IMR-90 (cell line): ENCODE measurements at regions not wholly inside any gene's neighbourhood (a gene's known extent, or its start where the extent isn't known, plus 50 kb on each side); places are given as distances from the start of the nearest gene placed in this dataset.

Experiments
- ATAC-seq: fragments of 200-7000 bp; cut with Tn5 transposase; 2 replicates; pipeline ENCODE4 v1.9.1; 2020; ENCODE audit warnings: low read depth, mild to moderate bottlenecking, moderate library complexity
- BruUV-seq: library from RNA; stranded (reverse); fragments of 400-500 nt; replicated peaks from 2 replicates; lab custom pipeline; 2021; lab: Mats Ljungman, UMichigan
- CTCF ChIA-PET: fragments of 300-600 bp; formaldehyde crosslinking; extraction: SDS; loops from one replicate; lab custom pipeline; 2021; ENCODE audit warnings: antibody characterized with exemption; lab: Yijun Ruan, JAX
- POLR2A ChIA-PET: fragments of 300-600 bp; sonication (Branson Sonifier 250); formaldehyde crosslinking; loops from one replicate; lab custom pipeline; 2022; ENCODE audit warnings: antibody characterized with exemption; ENCODE audit not compliant: unreplicated experiment; lab: Charles Lee
- DNase-seq: peaks from one replicate; pipeline ENCODE4 v3.0.0; 2013
- H2AFZ ChIP-seq: replicated peaks from 2 replicates; pipeline ENCODE3; 2013; ENCODE audit warnings: low read length, mild to moderate bottlenecking; ENCODE audit not compliant: poor library complexity
- H2AK5ac ChIP-seq: 2 replicates; pipeline ENCODE4 v1.6.1; 2013; ENCODE audit warnings: low read depth, low read length, inconsistent platforms
- H2AK9ac ChIP-seq: replicated peaks from 2 replicates; pipeline ENCODE3; 2013; ENCODE audit warnings: mild to moderate bottlenecking, low read depth, low read length, moderate library complexity; ENCODE audit not compliant: poor library complexity
- H2BK120ac ChIP-seq: 2 replicates; pipeline ENCODE4 v1.6.1; 2013; ENCODE audit warnings: low read depth, low read length, inconsistent platforms
- H2BK15ac ChIP-seq: 3 replicates; pipeline ENCODE4 v1.6.1; 2013; ENCODE audit warnings: low read depth, low read length, inconsistent platforms
- H2BK20ac ChIP-seq: 2 replicates; pipeline ENCODE4 v1.6.1; 2013; ENCODE audit warnings: low read depth, mild to moderate bottlenecking, inconsistent platforms, low read length, moderate library complexity
- H2BK5ac ChIP-seq: 2 replicates; pipeline ENCODE4 v1.6.1; 2013; ENCODE audit warnings: mild to moderate bottlenecking, low read depth, low read length, inconsistent platforms; ENCODE audit not compliant: poor library complexity, severe bottlenecking
- H3K14ac ChIP-seq: replicated peaks from 2 replicates; pipeline ENCODE4 v1.6.1; 2013; ENCODE audit warnings: low read depth, low read length, inconsistent platforms
- H3K18ac ChIP-seq: 2 replicates; pipeline ENCODE4 v1.6.1; 2013; ENCODE audit warnings: low read depth, low read length, control low read depth
- H3K23ac ChIP-seq: 2 replicates; pipeline ENCODE4 v1.6.1; 2013; ENCODE audit warnings: low read depth, low read length, inconsistent platforms
- H3K27ac ChIP-seq: 2 replicates; pipeline ENCODE4 v1.5.1; 2013; ENCODE audit warnings: mild to moderate bottlenecking, control low read depth, low read length; ENCODE audit not compliant: insufficient read depth
- H3K27me3 ChIP-seq: 2 replicates; pipeline ENCODE4 v1.6.1; 2013; ENCODE audit warnings: low read length; ENCODE audit not compliant: control insufficient read depth, insufficient read depth
- H3K36me3 ChIP-seq: 2 replicates; pipeline ENCODE4 v1.6.1; 2013; ENCODE audit warnings: low read length, mixed read lengths; ENCODE audit not compliant: control insufficient read depth, insufficient read depth
- H3K4ac ChIP-seq: 2 replicates; pipeline ENCODE4 v1.6.1; 2013; ENCODE audit warnings: low read depth, low read length, inconsistent platforms
- H3K4me1 ChIP-seq: 2 replicates; pipeline ENCODE4 v1.6.1; 2013; ENCODE audit warnings: low read length, mixed read lengths; ENCODE audit not compliant: control insufficient read depth, insufficient read depth
- H3K4me2 ChIP-seq: 2 replicates; pipeline ENCODE4 v1.6.1; 2013; ENCODE audit warnings: low read depth, mild to moderate bottlenecking, control low read depth, low read length, moderate library complexity
- H3K4me3 ChIP-seq: 2 replicates; pipeline ENCODE4 v1.5.1; 2013; ENCODE audit warnings: low read depth, mild to moderate bottlenecking, control low read depth, low read length, moderate library complexity; ENCODE audit not compliant: insufficient read depth
- H3K56ac ChIP-seq: 2 replicates; pipeline ENCODE4 v1.6.1; 2013; ENCODE audit warnings: low read length, inconsistent platforms; ENCODE audit not compliant: insufficient read depth; ENCODE audit errors: extremely low read depth
- H3K79me1 ChIP-seq, 2 experiments: 2 replicates each; pipeline ENCODE4 v1.6.1; 2013; ENCODE audit warnings: low read length in 2 of 2, inconsistent platforms in 1 of 2, low read depth in 1 of 2
- H3K9ac ChIP-seq: 2 replicates; pipeline ENCODE4 v1.6.1; 2013; ENCODE audit warnings: low read depth, low read length, control low read depth
- H3K9me1 ChIP-seq: 2 replicates; pipeline ENCODE4 v1.6.1; 2013; ENCODE audit warnings: low read length, inconsistent platforms; ENCODE audit not compliant: insufficient read depth
- H3K9me3 ChIP-seq: 2 replicates; pipeline ENCODE4 v1.6.1; 2013; ENCODE audit warnings: low read length; ENCODE audit not compliant: control insufficient read depth, insufficient read depth
- H4K20me1 ChIP-seq: 2 replicates; pipeline ENCODE4 v1.6.1; 2013; ENCODE audit warnings: low read length, inconsistent platforms; ENCODE audit not compliant: insufficient read depth
- H4K5ac ChIP-seq: 2 replicates; pipeline ENCODE4 v1.6.1; 2013; ENCODE audit warnings: mild to moderate bottlenecking, low read depth, low read length, control low read depth
- H4K8ac ChIP-seq, 2 experiments: 2 replicates each; pipeline ENCODE4 v1.6.1; 2013; ENCODE audit warnings: low read depth in 2 of 2, low read length in 2 of 2, control low read depth in 1 of 2, inconsistent platforms in 1 of 2
- H4K91ac ChIP-seq: 2 replicates; pipeline ENCODE4 v1.6.1; 2013; ENCODE audit warnings: low read depth, low read length, inconsistent platforms; ENCODE audit not compliant: insufficient read depth
- CHD1 ChIP-seq: IDR thresholded peaks from 2 replicates; pipeline ENCODE4 v1.6.1; 2012; ENCODE audit warnings: low read depth, low read length, improper control_type of control experiment
- CTCF ChIP-seq: conservative IDR thresholded peaks from 2 replicates; pipeline ENCODE4 v1.5.1; 2012; ENCODE audit warnings: mild to moderate bottlenecking, low read depth, low read length, improper control_type of control experiment
- ELK1 ChIP-seq: fragments of 150-350 bp; IDR thresholded peaks from 2 replicates; pipeline ENCODE4 v1.6.1; 2016; ENCODE audit warnings: low read depth, mild to moderate bottlenecking, low read length, moderate library complexity, borderline replicate concordance
- MAFK ChIP-seq: IDR thresholded peaks from 2 replicates; pipeline ENCODE4 v1.6.1; 2012; ENCODE audit warnings: low read depth, low read length, improper control_type of control experiment
- MAZ ChIP-seq: IDR thresholded peaks from 2 replicates; pipeline ENCODE4 v1.6.1; 2012; ENCODE audit warnings: low read depth, mild to moderate bottlenecking, low read length, improper control_type of control experiment, moderate library complexity, borderline replicate concordance
- MXI1 ChIP-seq: IDR thresholded peaks from 2 replicates; pipeline ENCODE4 v1.6.1; 2012; ENCODE audit warnings: low read depth, mild to moderate bottlenecking, low read length, moderate library complexity, borderline replicate concordance
- NFE2L2 ChIP-seq: fragments of 150-350 bp; IDR thresholded peaks from 2 replicates; pipeline ENCODE4 v1.6.1; 2016; ENCODE audit warnings: low read depth, mild to moderate bottlenecking, low read length
- RAD21 ChIP-seq: IDR thresholded peaks from 2 replicates; pipeline ENCODE4 v1.6.1; 2012; ENCODE audit warnings: low read length, improper control_type of control experiment
- RCOR1 ChIP-seq: IDR thresholded peaks from 2 replicates; pipeline ENCODE4 v1.6.1; 2012; ENCODE audit warnings: mild to moderate bottlenecking, low read length, improper control_type of control experiment; ENCODE audit not compliant: insufficient replicate concordance
- RFX5 ChIP-seq: IDR thresholded peaks from 2 replicates; pipeline ENCODE4 v1.8.0; 2012; ENCODE audit warnings: low read depth, mild to moderate bottlenecking, low read length, moderate library complexity
- SMC3 ChIP-seq: fragments of 150-350 bp; IDR thresholded peaks from 2 replicates; pipeline ENCODE4 v1.6.1; 2016; ENCODE audit warnings: low read depth, mild to moderate bottlenecking, antibody characterized with exemption, low read length, moderate library complexity
- USF2 ChIP-seq: fragments of 150-350 bp; IDR thresholded peaks from 2 replicates; pipeline ENCODE4 v1.6.1; 2017; ENCODE audit warnings: mild to moderate bottlenecking, antibody characterized with exemption, low read length, low read depth
- WGBS, 2 experiments: methylation state at CpG; one replicate each; pipeline versions ENCODE4 v1.1.5 to v1.1.7; 2013; ENCODE audit warnings: missing lambda C conversion rate in 2 of 2; ENCODE audit not compliant: insufficient read length in 1 of 2; ENCODE audit errors: extremely low coverage in 2 of 2; 5-methylcytosine and 5-hydroxymethylcytosine counted together
- dilution Hi-C: fragments of 300-500 bp; cut with HindIII; formaldehyde crosslinking; loops from one replicate; pipeline ENCODE4 v1.14.3; 2018; ENCODE audit warnings: low sequenced_read_pairs; ENCODE audit not compliant: unreplicated experiment
- in situ Hi-C: fragments of 300-500 bp; cut with MboI; formaldehyde crosslinking; loops from 3 replicates; pipeline ENCODE4 v1.14.3; 2019; ENCODE audit warnings: low sequenced_read_pairs, inconsistent platforms, mixed read lengths
- intact Hi-C: fragments of 100-400 bp; cut with micrococcal nuclease; formaldehyde crosslinking; loops from 2 replicates; pipeline ENCODE4 v1.10.0; 2022

- ATAC-seq, result no peak
- Histone ChIP-seq H2AK9ac (no peak overlapping the region), H3K4me1 (no peaks in the 10 kb centered on the region), H3K9me1 (no peaks in the 10 kb centered on the region), H3K9ac (no peak overlapping the region), H2BK15ac (no peak overlapping the region), H2BK120ac (no peak overlapping the region), H3K36me3 (no peaks in the 10 kb centered on the region), H3K56ac (no peak overlapping the region), H3K27ac (no peak overlapping the region), H2AFZ (no peak overlapping the region), H3K14ac (no peak overlapping the region), H3K4me3 (no peak overlapping the region), H4K20me1 (no peaks in the 10 kb centered on the region), H3K4ac (no peak overlapping the region), H4K8ac (no peak overlapping the region), H3K4me2 (no peak overlapping the region), H4K91ac (no peak overlapping the region), H3K18ac (no peak overlapping the region), H2AK5ac (no peak overlapping the region), H3K27me3 (peaks cover 3% of the 10 kb centered on the region), H4K5ac (no peak overlapping the region), H2BK5ac (no peak overlapping the region), H2BK20ac (no peak overlapping the region), H3K9me3 (no peaks in the 10 kb centered on the region), H3K79me1 (no peaks in the 10 kb centered on the region), H3K23ac (no peak overlapping the region)
- BruUV-seq, result no TSS peak
- no CpG with 5 or more reads among the region's 3 CpGs for WGBS, 2 experiments
- in situ Hi-C loops (no loop called here), intact Hi-C loops (no loop called here), dilution Hi-C loops (no loop called here)
- ChIA-PET CTCF (no interaction called here), POLR2A (no interaction called here)
- no peak for TF ChIP-seq ELK1
- no peak for TF ChIP-seq RFX5
- no peak for TF ChIP-seq MAFK
- TF ChIP-seq MAZ, result no peak
- TF ChIP-seq RAD21, result no peak
- TF ChIP-seq NFE2L2, result no peak
- no peak for TF ChIP-seq SMC3
- TF ChIP-seq MXI1, result no peak
- no peak for TF ChIP-seq CTCF
- no peak for TF ChIP-seq RCOR1
- TF ChIP-seq CHD1, result no peak
- TF ChIP-seq USF2, result no peak
- no peak for DNase-seq
Measured at GRCh38 chr9:14529054-14529453, 164.2 kb downstream of the ZDHHC21 start.
